CD4-positive, alpha-beta T cell treated with Interleukin-1 beta for 1 hour (primary cell): ENCODE measurements at regions not wholly inside any gene's neighbourhood (a gene's known extent, or its start where the extent isn't known, plus 50 kb on each side); places are given as distances from the start of the nearest gene placed in this dataset.

Source experiments
- DNase-seq, 2 donors: peaks; one replicate each; pipeline ENCODE4 v3.0.0-alpha.2; 2020 to 2022

DNA sequence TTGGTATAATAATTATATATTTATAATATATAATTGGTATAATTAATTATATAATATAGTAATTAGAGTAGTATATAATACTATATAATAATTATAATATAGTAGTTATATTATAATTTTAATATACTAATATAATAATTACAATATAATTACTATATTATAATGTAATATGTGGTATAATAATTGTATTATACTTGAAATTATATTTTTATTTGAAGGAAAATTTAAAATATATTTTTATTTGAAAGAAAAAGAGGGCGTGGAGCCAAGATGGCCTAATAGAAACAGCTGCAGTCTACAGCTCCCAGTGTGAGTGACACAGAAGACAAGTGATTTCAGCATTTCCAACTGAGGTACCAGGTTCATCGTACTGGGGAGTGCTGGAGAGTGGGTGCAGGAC is 365.9 kb downstream of the MMUT start:
- DNase-seq = no peak

DNA sequence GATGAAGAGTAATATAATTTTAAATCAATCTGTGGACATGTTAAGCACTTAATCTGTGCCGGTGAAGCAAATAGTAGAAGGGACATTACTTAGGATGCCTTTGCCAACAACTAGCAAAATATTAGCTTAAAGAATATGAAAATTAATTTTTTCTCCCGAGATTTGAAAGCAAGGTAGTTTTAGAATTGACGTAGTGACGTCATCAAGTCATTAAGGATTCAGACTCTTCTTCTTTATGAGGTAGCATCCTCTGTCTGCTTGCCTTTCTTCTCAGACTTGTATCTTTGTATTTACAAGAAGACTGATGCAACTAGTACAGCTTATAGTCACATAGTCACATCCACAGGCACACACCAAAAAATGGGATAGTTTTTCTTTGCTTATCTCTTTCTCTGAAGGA is 374.4 kb downstream of the MMUT start:
- no peak for DNase-seq

DNA sequence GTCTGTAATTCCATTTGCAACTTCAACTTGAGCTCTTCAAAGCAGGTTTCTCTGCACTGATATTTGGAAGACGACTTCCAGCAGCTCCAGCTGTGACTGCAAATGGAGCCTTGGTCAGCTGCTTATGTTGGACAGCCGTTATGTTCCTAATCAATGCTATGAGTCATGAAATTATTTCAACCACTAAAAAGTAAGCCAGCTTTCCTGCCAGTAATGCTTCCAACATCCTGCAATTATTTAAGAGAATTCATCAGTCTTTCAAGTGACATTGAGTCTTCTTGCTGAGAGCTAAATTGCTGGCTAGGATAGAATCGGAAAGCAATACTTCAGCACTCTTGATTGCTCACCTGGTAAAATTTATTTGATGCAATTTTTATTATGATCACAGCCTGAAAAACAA is 375.7 kb downstream of the MMUT start:
- no peak for DNase-seq

DNA sequence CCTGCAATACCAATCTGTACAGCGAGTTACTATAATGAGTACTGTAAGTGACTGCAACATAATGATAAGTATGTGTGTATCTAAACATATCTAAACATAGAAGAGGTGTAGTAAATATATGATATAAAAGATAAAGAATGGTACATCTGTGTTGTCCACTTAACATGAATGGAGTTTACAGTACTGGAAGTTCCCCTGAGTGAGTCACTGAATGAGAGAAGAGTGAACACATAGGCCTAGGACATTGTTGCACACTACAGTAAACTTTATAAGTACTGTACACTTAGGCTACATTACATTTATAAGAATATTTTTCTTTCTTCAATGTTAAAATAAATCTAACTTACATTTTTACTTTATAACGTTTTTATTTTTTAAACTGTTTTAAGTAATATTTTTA is 380.4 kb downstream of the MMUT start:
- DNase-seq = no peak

DNA sequence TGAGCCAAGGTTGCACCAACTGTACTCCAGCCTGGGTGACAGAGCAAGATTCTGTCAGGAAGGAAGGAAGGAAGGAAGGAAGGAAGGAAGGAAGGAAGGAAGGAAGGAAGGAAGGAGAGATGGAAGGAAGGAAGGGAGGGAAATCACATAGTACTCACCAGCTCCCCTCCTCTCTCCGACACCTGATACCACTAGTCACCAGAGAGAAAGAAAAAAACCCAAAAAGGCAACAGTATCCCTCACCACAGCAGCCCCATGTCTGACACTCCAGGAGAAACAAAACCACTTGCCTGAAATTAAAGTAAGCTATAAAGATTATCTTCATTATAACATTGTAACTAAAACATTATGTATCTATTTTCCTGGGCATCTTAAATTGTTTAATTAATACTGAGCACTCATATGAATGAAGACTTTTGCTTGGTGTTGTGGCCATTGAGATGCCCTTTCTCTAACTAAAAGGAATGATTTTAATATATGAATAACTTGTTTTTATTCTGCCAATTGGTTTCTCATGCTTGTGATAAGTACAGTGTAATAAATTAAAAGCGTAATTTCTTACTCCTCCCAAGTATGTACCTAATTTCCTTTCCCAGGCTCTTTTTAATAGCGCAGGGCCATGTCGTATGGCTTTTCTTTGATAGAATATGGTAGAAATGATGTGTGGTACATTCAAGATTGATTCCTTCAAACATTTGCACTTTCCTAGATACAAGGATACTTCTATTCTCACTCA is 390.0 kb downstream of the MMUT start:
- DNase-seq = no peak

DNA sequence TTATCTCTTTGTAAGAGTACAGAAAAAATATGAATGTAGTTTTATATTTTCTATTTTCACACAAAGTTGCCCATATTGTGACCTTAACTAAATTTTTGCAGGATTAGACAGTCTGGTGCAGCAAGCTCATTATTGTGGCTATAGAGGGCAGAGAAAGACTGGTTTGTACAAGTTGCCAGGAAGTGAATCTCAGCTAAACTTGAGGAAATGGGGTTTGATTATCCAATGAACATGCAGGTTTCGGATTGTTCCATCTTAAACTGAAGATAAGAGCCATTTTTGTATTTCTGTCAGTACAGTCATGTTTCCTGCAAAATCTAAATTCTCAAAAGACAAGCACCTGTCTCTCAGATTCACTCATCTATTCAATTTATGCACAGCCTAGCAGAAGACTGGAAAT is 390.9 kb downstream of the MMUT start:
- DNase-seq = no peak

- DNase-seq = no peak
Measured at GRCh38 chr6:49070411-49070810, 392.6 kb downstream of the MMUT start.

DNA sequence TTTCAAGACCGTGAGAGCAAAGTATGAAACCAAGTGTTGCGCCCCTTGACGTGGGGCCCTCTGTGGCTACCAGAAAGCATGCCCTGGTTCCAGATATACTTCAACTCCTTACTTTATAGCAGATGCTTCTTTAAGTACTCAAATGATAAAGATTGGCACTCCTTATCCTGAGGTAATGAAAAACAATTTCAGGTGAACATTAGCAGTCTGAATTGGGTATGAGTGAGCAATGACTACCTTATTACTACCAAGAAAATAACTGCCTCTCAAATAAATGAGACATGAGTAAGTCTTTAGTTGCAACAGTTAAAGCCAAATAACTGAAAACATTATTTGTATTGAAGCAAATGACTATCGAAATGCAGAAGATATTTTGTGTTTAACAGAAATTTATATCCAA is 408.7 kb downstream of the MMUT start:
- no peak for DNase-seq

- DNase-seq = no peak
Measured at GRCh38 chr6:49052901-49053300, 410.2 kb downstream of the MMUT start.

DNA sequence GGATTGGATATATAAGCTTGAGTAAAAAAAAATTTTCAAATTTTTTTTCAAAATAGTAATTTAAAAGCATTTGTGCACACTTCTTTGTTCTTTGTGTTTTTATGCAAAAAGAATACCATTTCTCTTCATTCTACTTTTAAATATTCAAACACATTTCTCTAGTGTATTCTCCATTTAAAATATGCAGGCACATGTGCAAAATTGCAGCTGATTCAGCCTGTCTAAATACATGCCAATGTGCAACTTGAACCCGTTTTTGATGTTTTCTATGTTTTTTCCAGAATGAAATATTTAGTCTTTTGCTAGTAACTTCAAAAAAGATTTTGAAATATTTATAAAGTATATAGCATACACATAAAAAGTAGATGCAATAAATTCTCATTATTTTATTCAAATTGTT is 411.8 kb downstream of the MMUT start:
- DNase-seq = no peak

DNA sequence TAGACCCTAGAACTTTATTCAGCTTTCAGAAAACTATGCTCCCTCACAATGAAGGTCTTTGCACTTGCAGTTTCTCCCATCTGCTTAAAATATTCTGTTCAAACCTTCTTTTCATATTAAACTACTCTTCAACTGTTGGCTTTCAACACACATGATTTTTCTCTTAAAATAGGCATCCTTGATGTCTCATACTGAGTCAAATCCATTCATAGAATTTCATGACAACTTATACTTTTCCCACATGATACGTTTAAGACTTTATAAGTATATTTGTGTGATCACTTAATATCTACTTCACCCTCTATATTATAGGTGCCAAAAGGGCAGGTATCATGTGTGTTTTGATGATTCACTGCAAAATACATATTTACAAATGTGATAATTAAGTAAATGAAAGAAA is 412.5 kb downstream of the MMUT start:
- DNase-seq = no peak

DNA sequence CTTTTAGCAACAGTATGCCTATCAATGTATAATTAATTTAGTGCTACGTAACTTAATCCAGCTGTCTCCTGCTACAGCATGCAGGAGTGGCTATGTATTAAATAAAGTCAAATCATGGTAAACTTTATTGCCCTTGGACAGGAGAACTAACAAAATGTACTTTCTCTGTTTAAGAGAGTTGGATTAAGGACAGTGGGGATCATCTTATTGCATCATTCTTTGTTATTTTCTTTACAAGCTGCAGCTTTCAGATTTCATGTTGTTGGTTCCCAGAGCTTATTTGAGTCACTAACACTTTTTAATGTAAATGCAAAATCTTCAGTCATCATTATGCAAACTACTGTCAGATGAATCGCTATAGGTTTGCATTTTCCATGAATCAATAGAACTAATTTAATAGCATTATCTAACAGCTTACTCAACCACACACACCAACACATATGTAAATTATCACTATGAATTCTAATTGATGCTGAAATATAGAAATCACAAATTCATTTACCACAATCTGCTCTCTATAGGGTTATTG is 424.7 kb downstream of the MMUT start:
- no peak for DNase-seq

DNA sequence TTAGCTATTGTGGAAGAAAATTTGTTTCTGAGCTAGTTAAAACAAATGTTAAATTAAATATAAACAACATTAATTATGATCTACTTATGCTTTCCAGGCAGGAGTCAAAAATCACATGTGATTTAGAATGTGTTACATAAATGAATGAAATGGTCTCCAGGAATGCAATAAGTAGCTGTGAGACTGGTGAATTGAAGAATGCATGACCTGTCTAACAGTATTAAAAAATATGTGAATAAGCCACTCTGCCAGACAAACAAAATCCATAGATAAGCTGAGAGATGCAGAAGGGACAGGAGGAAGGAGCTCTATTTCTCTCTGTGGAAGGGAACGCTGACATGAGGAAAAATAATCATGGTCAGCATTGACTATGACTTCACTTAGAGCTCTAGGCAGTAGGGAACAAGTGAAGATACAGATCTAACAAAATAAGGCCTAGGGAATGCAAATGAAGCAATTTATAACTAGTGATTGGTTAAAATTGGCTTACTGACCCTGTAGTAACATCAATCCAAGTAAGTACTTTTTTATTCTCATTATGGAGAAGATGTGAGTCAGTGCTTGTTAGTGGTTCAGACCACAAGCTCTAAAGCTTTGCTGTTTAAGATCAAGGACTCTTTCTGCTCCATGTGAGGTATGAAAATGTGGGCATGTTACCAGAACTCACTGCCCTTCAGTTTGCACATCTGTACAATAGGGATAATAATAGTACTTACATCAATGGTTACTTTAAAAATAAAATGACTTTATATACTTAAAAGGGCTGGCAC is 432.6 kb downstream of the MMUT start:
- DNase-seq = no peak

DNA sequence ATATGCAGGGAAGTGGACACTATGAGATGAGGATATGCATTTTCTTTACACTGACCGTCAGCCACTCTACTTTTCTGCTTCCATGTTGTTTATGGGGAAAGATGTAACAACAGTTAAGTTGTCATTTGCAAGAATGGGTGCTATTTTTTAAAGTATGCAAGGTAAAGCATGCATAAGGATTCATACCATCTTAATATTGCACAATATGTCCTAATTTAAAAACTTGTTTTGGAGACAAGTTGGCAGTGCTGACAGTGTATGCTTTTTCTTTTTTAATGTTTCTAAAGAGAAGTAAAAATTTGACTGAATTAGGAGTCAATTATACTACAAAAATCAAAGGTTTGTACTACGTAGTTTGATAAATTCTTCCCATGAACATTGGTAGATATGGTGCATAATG is 435.4 kb downstream of the MMUT start:
- no peak for DNase-seq

GRCh38 chr6:49025273-49026240 is 437.5 kb downstream of the MMUT start:
- no peak for DNase-seq

- DNase-seq = no peak
Measured at GRCh38 chr6:49004801-49005200, 458.3 kb downstream of the MMUT start.

- DNase-seq = no peak
Measured at GRCh38 chr6:49003348-49003747, 459.7 kb downstream of the MMUT start.

- DNase-seq = no peak
Measured at GRCh38 chr6:49001856-49002541, 461.1 kb downstream of the MMUT start.

GRCh38 chr6:48998574-48998973 is 464.5 kb downstream of the MMUT start:
- DNase-seq = no peak

DNA sequence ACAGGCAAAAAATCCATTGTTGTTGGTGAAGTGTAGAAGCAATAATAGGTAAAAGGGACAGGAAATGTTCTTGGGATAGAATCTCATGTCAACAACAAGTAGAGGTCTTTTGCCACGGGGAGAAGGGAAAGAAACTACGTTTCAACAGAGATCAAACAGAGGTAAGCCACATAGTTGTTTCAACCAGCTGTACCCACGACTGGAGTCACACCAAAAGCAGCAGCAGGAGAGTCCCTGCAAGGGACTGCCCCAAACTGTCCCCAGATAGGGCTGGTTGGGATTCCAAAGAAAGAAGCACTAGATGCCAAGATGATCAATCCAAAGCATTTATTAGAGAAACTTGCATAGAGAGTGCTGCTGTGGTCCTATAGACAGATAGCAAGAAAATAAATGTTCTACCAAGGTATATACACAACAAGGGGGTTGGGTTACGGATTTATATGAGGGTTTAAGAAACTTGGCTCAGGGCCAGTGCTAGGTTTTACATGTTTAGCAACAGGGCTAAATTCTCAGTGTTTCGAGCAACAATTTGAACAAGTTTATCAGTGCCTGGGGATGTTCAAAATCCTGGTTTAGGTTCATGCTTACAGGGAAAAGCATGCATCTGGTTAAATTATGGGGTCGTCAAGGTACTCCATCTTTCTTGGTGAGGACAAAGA is 466.5 kb downstream of the MMUT start:
- no peak for DNase-seq

- DNase-seq = no peak
Measured at GRCh38 chr6:48994811-48995210, 468.2 kb downstream of the MMUT start.

DNA sequence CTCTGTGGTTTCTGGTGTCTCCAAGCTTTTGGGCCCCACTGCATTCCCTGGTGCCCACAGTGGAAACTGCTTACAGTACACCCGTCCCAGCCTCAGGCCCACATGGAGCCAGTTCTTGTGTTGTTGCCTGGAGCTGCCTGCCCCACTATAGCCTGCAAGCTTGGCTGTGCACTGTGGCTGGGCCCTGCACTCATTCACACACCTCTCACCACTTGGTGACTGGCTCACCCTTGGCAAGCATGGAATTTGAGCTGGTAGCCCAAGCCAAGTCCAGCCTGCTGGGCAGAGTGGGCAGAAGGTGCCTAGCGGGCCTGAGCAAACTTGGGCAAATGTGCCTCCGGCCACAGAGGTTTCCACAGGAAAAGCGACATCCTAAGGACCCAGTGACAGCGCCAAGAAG is 472.3 kb downstream of the MMUT start:
- DNase-seq = no peak
